Psoas muscle (tissue), 7 donors: ENCODE measurements at regions not wholly inside any gene's neighbourhood (a gene's known extent, or its start where the extent isn't known, plus 50 kb on each side); places are given as distances from the start of the nearest gene placed in this dataset.
"Not testable (repeated sequence)": the region's sequence is repeated elsewhere in the genome, so short reads cannot be mapped to it uniquely, and the experiment has no call there.

Source experiments
- ATAC-seq, 4 donors: fragments of 200-7000 bp; cut with Tn5 transposase; one replicate each; pipeline ENCODE4 v1.9.1; 2020; ENCODE audit warnings: moderate library complexity in 3 of 4, mild to moderate bottlenecking in 2 of 4
- DNase-seq, 2 donors: peaks; one replicate each; pipeline ENCODE4 v3.0.0-alpha.2; 2020
- H3K27ac ChIP-seq: fragments of 200-600 bp; one replicate; pipeline ENCODE4 v1.8.0; 2022
- H3K27me3 ChIP-seq, 3 donors: fragments of 200-600 bp in 1 of 3; one replicate each; pipeline versions ENCODE4 v1.6.1 to v1.8.0; 2013 to 2022; ENCODE audit warnings: low read length in 2 of 3, mild to moderate bottlenecking in 2 of 3, moderate library complexity in 1 of 3; ENCODE audit not compliant: insufficient read depth in 3 of 3
- H3K36me3 ChIP-seq, 2 donors: fragments of 200-600 bp in 1 of 2; one replicate each; pipeline versions ENCODE4 v1.6.1 to v1.8.0; 2013 to 2022; ENCODE audit warnings: low read depth in 1 of 2, mild to moderate bottlenecking in 1 of 2, moderate library complexity in 1 of 2; ENCODE audit not compliant: insufficient read depth in 1 of 2
- H3K4me1 ChIP-seq: fragments of 200-600 bp; one replicate; pipeline ENCODE4 v1.8.0; 2022
- H3K4me3 ChIP-seq: fragments of 200-600 bp; one replicate; pipeline ENCODE4 v1.8.0; 2022; ENCODE audit warnings: mild to moderate bottlenecking
- H3K9me3 ChIP-seq: fragments of 200-600 bp; one replicate; pipeline ENCODE4 v1.8.0; 2022
- WGBS, 3 donors: extraction: QIAGEN DNeasy Blood & Tissue Kit; methylation state at CpG; one replicate each; pipeline versions ENCODE4 v1.1.6 to v1.1.7; 2013; 5-methylcytosine and 5-hydroxymethylcytosine counted together
- intact Hi-C, 2 donors: fragments of 100-400 bp; cut with DNase I; formaldehyde crosslinking; loops; one replicate each; pipeline versions ENCODE4 v1.11.0 to v1.14.2; 2022
- TF ChIP-seq, protein P1 (sequence below): fragments of 200-600 bp; IDR thresholded peaks from one replicate; pipeline ENCODE4 v1.8.0; 2022; ENCODE audit warnings: antibody characterized with exemption
- donor health status: healthy with polysubstance abuse.
- donor health status: DM: no; HTN: no; CAD: no; lungs with moderate emphysema.
- donor health status: Bipolar disorder and iron deficiency.
- donor health status: healthy.
- donor health status: DM: yes; HTN: yes; CAD: no.
- donor health status: DM: no; HTN: no; CAD: no.
- donor health status: DM: yes; HTN: yes; CAD: no.

DNA sequence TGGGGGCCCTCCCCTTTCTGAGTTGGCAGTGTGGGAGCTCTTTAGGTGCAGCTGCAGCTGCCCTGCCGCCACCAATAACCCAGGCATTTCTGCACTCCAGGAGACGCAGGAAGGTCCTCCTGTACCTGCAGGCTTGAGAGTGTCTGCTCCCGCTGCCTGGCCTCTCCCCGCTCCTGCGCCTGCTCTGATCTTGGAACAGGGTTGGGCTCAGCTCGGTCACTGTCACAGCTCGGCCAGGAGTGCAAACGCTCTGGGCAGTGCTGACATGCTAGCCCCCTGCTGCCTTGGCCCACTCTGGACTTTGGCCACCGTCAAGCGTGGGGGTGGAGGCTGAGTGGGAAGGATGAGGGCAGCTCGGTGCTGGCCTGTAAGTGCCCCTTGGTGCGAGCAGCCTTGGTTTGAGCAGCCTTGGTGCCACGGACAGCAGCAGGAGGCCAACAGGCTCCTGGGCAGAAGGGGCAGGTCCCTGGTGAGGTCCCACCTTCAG, 738.1 kb upstream of the GJE1 start:
- 94 to 97% (median 97%) methylated on average over 13 of the region's 13 CpGs for WGBS, 3 donors
- H3K36me3 ChIP-seq, result no peaks in the 10 kb centered on the region
- ATAC-seq (no peak), DNase-seq (no peak)
- intact Hi-C loops, result no loop called here
- H3K27ac ChIP-seq, result no peak overlapping the region
- H3K4me1 ChIP-seq, result no peaks in the 10 kb centered on the region
- H3K4me3 ChIP-seq, result no peak overlapping the region
- no peaks in the 10 kb centered on the region for H3K9me3 ChIP-seq
- H3K27me3 ChIP-seq, result no peaks in the 10 kb centered on the region
- TF ChIP-seq, protein P1, sequence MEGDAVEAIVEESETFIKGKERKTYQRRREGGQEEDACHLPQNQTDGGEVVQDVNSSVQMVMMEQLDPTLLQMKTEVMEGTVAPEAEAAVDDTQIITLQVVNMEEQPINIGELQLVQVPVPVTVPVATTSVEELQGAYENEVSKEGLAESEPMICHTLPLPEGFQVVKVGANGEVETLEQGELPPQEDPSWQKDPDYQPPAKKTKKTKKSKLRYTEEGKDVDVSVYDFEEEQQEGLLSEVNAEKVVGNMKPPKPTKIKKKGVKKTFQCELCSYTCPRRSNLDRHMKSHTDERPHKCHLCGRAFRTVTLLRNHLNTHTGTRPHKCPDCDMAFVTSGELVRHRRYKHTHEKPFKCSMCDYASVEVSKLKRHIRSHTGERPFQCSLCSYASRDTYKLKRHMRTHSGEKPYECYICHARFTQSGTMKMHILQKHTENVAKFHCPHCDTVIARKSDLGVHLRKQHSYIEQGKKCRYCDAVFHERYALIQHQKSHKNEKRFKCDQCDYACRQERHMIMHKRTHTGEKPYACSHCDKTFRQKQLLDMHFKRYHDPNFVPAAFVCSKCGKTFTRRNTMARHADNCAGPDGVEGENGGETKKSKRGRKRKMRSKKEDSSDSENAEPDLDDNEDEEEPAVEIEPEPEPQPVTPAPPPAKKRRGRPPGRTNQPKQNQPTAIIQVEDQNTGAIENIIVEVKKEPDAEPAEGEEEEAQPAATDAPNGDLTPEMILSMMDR, result no peak

GRCh38 chr6:141394125-141394536, 738.6 kb upstream of the GJE1 start:
- Histone ChIP-seq H3K4me1 (no peaks in the 10 kb centered on the region), H3K9me3 (no peaks in the 10 kb centered on the region), H3K27me3 (no peaks in the 10 kb centered on the region), H3K4me3 (no peak overlapping the region), H3K27ac (no peak overlapping the region), H3K36me3 (no peaks in the 10 kb centered on the region)
- WGBS, 3 donors, result 96 to 98% (median 96%) methylated on average over 6 to 8 of the region's 8 CpGs
- ATAC-seq (no peak), DNase-seq (no peak)
- TF ChIP-seq, protein P1, result no peak
- intact Hi-C loops, result no loop called here

- no peak overlapping the region for H3K27ac ChIP-seq
- no peaks in the 10 kb centered on the region for H3K36me3 ChIP-seq
- H3K27me3 ChIP-seq, result no peaks in the 10 kb centered on the region
- H3K9me3 ChIP-seq, result no peaks in the 10 kb centered on the region
- intact Hi-C loops, result no loop called here
- ATAC-seq, result no peak
- H3K4me1 ChIP-seq, result no peaks in the 10 kb centered on the region
- no peak for DNase-seq
- H3K4me3 ChIP-seq, result no peak overlapping the region
- TF ChIP-seq, protein P1, result no peak
- 96% methylated on average over 9 to 10 of the region's 10 CpGs for WGBS, 3 donors
Observed at GRCh38 chr6:141393405-141394124, 739.2 kb upstream of the GJE1 start.

- H3K4me1 ChIP-seq, H3K27me3 ChIP-seq, ATAC-seq, H3K4me3 ChIP-seq, H3K9me3 ChIP-seq, intact Hi-C loops, H3K36me3 ChIP-seq, H3K27ac ChIP-seq, DNase-seq: not testable (repeated sequence)
- WGBS, 3 donors, result 84 to 85% (median 84%) methylated on average over 2 of the region's 2 CpGs
Observed at GRCh38 chr6:141391135-141391534, 741.6 kb upstream of the GJE1 start.

DNA sequence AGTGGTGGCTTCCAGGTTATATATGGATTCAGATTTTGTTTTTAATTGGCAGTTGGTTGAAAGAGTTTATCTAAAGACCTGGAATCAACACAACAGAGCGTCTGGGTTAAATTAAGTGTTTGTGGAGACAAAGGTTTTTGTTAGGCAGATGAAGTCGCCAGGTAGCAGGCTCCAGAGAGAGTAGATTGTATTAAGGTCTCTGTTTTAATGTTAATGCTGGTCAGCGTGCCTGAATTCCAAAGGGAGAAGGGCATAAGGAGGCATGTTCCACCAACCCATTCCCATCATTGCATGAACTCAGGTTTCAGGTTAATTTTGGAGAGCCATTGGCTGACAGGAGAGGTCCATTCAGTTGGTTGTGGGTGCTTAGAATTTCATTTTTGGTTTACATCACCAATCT, 744.1 kb upstream of the GJE1 start:
- Histone ChIP-seq H3K27me3 (no peaks in the 10 kb centered on the region), H3K36me3 (no peaks in the 10 kb centered on the region), H3K4me1 (no peaks in the 10 kb centered on the region), H3K27ac (no peak overlapping the region), H3K4me3 (no peak overlapping the region), H3K9me3 (no peaks in the 10 kb centered on the region)
- ATAC-seq (no peak), DNase-seq (no peak)
- WGBS, 3 donors, result 89 to 96% (median 90%) methylated on average over 3 of the region's 3 CpGs
- intact Hi-C loops, result no loop called here
- TF ChIP-seq, protein P1, result no peak
